ENCODE measurements at regions not wholly inside any gene's neighbourhood (a gene's known extent, or its start where the extent isn't known, plus 50 kb on each side); places are given as distances from the start of the nearest gene placed in this dataset.

GRCh38 chr7:47154791-47155190 lies 427.1 kb downstream of the TNS3 start:
- no peaks in the 10 kb centered on the region for H3K27me3 ChIP-seq (ENCODE audit: insufficient read depth)
- peaks cover 19% of the 10 kb centered on the region for H3K4me1 ChIP-seq (ENCODE audit: insufficient read depth)
- no peak for DNase-seq (ENCODE audit: low spot score)
- Mint-ChIP-seq H3K36me3 (ENCODE audit: low read depth) (peaks cover 14% of the 10 kb centered on the region), H3K4me1 (peaks cover 17% of the 10 kb centered on the region), H3K27me3 (ENCODE audit: insufficient read depth, low read depth, poor library complexity) (peaks cover 2% of the 10 kb centered on the region), H3K27ac (no peak overlapping the region), H3K4me3 (no peak overlapping the region), H3K9me3 (peaks cover 14% of the 10 kb centered on the region)
- H3K9me2 ChIP-seq (ENCODE audit: insufficient read depth), result no peaks in the 10 kb centered on the region
- no peak overlapping the region for H3K27ac ChIP-seq (ENCODE audit: low read depth)
- H3K4me3 ChIP-seq, result no peak overlapping the region
- no peak for ATAC-seq
- H4K20me1 ChIP-seq (replicated peaks; ENCODE audit: insufficient read depth), result no peaks in the 10 kb centered on the region
- H2AFZ ChIP-seq, result peak overlapping the region; percentile 70; the same call in 1 of the 2 replicates
- H3K36me3 ChIP-seq (ENCODE audit: insufficient read depth), result no peaks in the 10 kb centered on the region; the same call in 1 of the 2 replicates
- no peaks in the 10 kb centered on the region for H3F3A ChIP-seq (replicated peaks; ENCODE audit: low read depth)
- H3K79me2 ChIP-seq (replicated peaks; ENCODE audit: insufficient read depth), result no peaks in the 10 kb centered on the region
- H3K4me2 ChIP-seq, result no peak overlapping the region
- TF ChIP-seq REST (IDR thresholded peaks at IDR 0.05; ENCODE audit: unreplicated experiment) (no peak), EZH2phosphoT487 (IDR thresholded peaks at IDR 0.05; ENCODE audit: unreplicated experiment) (no peak), JUNB (IDR thresholded peaks at IDR 0.05; ENCODE audit: unreplicated experiment) (no peak), EZH2 (IDR thresholded peaks at IDR 0.05; ENCODE audit: low read depth, unreplicated experiment) (no peak), NANOG (IDR thresholded peaks at IDR 0.05; ENCODE audit: borderline replicate concordance) (no peak), ZNF331 (CRISPR knock-in tag; IDR thresholded peaks at IDR 0.05; ENCODE audit: low read depth) (no peak)
- TF ChIP-seq, protein P1, sequence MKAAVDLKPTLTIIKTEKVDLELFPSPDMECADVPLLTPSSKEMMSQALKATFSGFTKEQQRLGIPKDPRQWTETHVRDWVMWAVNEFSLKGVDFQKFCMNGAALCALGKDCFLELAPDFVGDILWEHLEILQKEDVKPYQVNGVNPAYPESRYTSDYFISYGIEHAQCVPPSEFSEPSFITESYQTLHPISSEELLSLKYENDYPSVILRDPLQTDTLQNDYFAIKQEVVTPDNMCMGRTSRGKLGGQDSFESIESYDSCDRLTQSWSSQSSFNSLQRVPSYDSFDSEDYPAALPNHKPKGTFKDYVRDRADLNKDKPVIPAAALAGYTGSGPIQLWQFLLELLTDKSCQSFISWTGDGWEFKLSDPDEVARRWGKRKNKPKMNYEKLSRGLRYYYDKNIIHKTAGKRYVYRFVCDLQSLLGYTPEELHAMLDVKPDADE (IDR thresholded peaks at IDR 0.05), result no peak

DNA sequence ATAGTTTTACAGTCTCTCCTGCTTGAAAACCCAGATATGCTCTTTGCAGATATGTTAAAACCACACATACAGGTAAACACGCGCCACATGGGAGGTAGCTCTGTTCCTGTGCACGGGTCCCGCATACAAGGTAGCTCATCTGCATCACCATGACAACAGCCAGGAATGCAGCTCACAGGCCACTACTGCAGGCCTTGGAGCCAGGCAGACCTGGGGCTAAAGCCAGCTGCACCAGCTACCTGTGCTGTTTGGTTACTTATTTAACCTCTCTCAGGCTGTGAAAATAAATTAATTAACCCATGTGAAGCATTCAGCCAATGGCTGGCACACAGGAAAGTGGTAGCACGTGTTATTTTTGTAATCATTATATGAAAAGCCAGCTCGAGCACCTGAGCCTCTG lies 428.3 kb downstream of the TNS3 start:
- peak overlapping the region; percentile 24; the same call in 1 of the 2 replicates for H3K27ac Mint-ChIP-seq
- no peak overlapping the region; the same call in 1 of the 2 replicates for H3K27ac ChIP-seq (ENCODE audit: low read depth)
- ATAC-seq, result peak; percentile 100

More for the DNA sequence above, 428.3 kb downstream of the TNS3 start:
- Histone ChIP-seq H3K4me2 (no peak overlapping the region; the same call in none of the 2 replicates), H2AFZ (no peak overlapping the region), H3F3A (replicated peaks; ENCODE audit: low read depth) (no peaks in the 10 kb centered on the region), H4K20me1 (replicated peaks; ENCODE audit: insufficient read depth) (no peaks in the 10 kb centered on the region), H3K9me2 (ENCODE audit: insufficient read depth) (no peaks in the 10 kb centered on the region), H3K27me3 (ENCODE audit: insufficient read depth) (no peaks in the 10 kb centered on the region), H3K4me1 (ENCODE audit: insufficient read depth) (peaks cover 19% of the 10 kb centered on the region), H3K4me3 (no peak overlapping the region), H3K79me2 (replicated peaks; ENCODE audit: insufficient read depth) (no peaks in the 10 kb centered on the region), H3K36me3 (ENCODE audit: insufficient read depth) (no peaks in the 10 kb centered on the region)
- no peaks in the 10 kb centered on the region for H3K27me3 Mint-ChIP-seq (ENCODE audit: insufficient read depth, low read depth, poor library complexity)
- peak; percentile 87 for DNase-seq (ENCODE audit: low spot score)
- H3K4me1 Mint-ChIP-seq, result peaks cover 17% of the 10 kb centered on the region
- H3K4me3 Mint-ChIP-seq, result no peak overlapping the region
- H3K36me3 Mint-ChIP-seq (ENCODE audit: low read depth), result peaks cover 3% of the 10 kb centered on the region; the same call in 1 of the 3 replicates
- TF ChIP-seq ZNF331 (CRISPR knock-in tag; IDR thresholded peaks at IDR 0.05; ENCODE audit: low read depth), result no peak
- TF ChIP-seq, protein P1 (IDR thresholded peaks at IDR 0.05), result no peak
- peaks cover 2% of the 10 kb centered on the region for H3K9me3 Mint-ChIP-seq
